Fibroblast of upper back skin (primary cell): ENCODE measurements at regions not wholly inside any gene's neighbourhood (a gene's known extent, or its start where the extent isn't known, plus 50 kb on each side); places are given as distances from the start of the nearest gene placed in this dataset.

Source experiments
- DNase-seq: peaks from one replicate; pipeline ENCODE4 v3.0.0-alpha.2; 2013

GRCh38 chr3:140748-141330 lies 55.7 kb upstream of the CHL1 start:
- no peak for DNase-seq
